Posterior vena cava (tissue), 2 donors: ENCODE measurements at regions not wholly inside any gene's neighbourhood (a gene's known extent, or its start where the extent isn't known, plus 50 kb on each side); places are given as distances from the start of the nearest gene placed in this dataset.
A peak's percentile ranks its signal among the peaks of the same experiment; 100 is the strongest.
"Not testable (repeated sequence)": the region's sequence is repeated elsewhere in the genome, so short reads cannot be mapped to it uniquely, and the experiment has no call there.

Experiments used
- DNase-seq: peaks from one replicate; pipeline ENCODE4 v3.0.0-alpha.2; 2020; ENCODE audit warnings: low spot score
- intact Hi-C, 2 donors: fragments of 100-400 bp; cut with DNase I; formaldehyde crosslinking; loops; one replicate each; pipeline versions ENCODE4 v1.14.1 to v1.14.2; 2022 to 2023
- donor health status: DM: yes; HTN: yes; CAD: no.
- donor health status: DM: yes; HTN: yes; CAD: no.

- intact Hi-C loops, result no loop called here
- DNase-seq, result no peak
Measured at GRCh38 chr5:78726571-78726970, 78.0 kb upstream of the LHFPL2 start.

- intact Hi-C loops, result no loop called here
- no peak for DNase-seq
Measured at GRCh38 chr5:78726003-78726402, 77.4 kb upstream of the LHFPL2 start.

- intact Hi-C loops, result no loop called here
- DNase-seq, result no peak
Measured at GRCh38 chr5:78724061-78724460, 75.5 kb upstream of the LHFPL2 start.

GRCh38 chr5:78720997-78721396, 72.4 kb upstream of the LHFPL2 start:
- intact Hi-C loops, result no loop called here
- no peak for DNase-seq

GRCh38 chr5:78720227-78720985, 71.8 kb upstream of the LHFPL2 start:
- intact Hi-C loops, result no loop called here

GRCh38 chr5:78719504-78720219, 71.1 kb upstream of the LHFPL2 start:
- no peak for DNase-seq
- intact Hi-C loops, result no loop called here

More at GRCh38 chr5:78720227-78720985, 71.8 kb upstream of the LHFPL2 start:
- no peak for DNase-seq

- intact Hi-C loops, result no loop called here
- DNase-seq, result no peak
Measured at GRCh38 chr5:78718824-78719223, 70.3 kb upstream of the LHFPL2 start.

GRCh38 chr5:78717674-78718584, 69.4 kb upstream of the LHFPL2 start:
- intact Hi-C loops, result no loop called here
- no peak for DNase-seq

- intact Hi-C loops, result no loop called here
- DNase-seq, result no peak
Measured at GRCh38 chr5:78716206-78716605, 67.6 kb upstream of the LHFPL2 start.

- not testable (repeated sequence) for DNase-seq
Measured at GRCh38 chr5:78715351-78715750, 66.8 kb upstream of the LHFPL2 start.

GRCh38 chr5:78711670-78712069, 63.1 kb upstream of the LHFPL2 start:
- DNase-seq, intact Hi-C loops: not testable (repeated sequence)

More at GRCh38 chr5:78715351-78715750, 66.8 kb upstream of the LHFPL2 start:
- intact Hi-C loops, result not testable (repeated sequence)

GRCh38 chr5:78709729-78710430, 61.3 kb upstream of the LHFPL2 start:
- DNase-seq, intact Hi-C loops: not testable (repeated sequence)

GRCh38 chr5:78706825-78707224, 58.3 kb upstream of the LHFPL2 start:
- no peak for DNase-seq
- intact Hi-C loops, result no loop called here

GRCh38 chr5:78706381-78706780, 57.8 kb upstream of the LHFPL2 start:
- no peak for DNase-seq
- intact Hi-C loops, result no loop called here

- DNase-seq, result no peak
- intact Hi-C loops, result no loop called here
Measured at GRCh38 chr5:78705826-78706225, 57.3 kb upstream of the LHFPL2 start.

GRCh38 chr5:78701795-78702410, 53.3 kb upstream of the LHFPL2 start:
- intact Hi-C loops, result no loop called here
- DNase-seq, result no peak

GRCh38 chr5:78699552-78700153, 51.1 kb upstream of the LHFPL2 start:
- DNase-seq, result peak; percentile 81
- intact Hi-C loops, result no loop called here

GRCh38 chr5:78698191-78698791, 49.7 kb upstream of the LHFPL2 start:
- DNase-seq, result no peak
- intact Hi-C loops, result no loop called here
